Tibial artery (tissue), 4 donors: ENCODE measurements at regions not wholly inside any gene's neighbourhood (a gene's known extent, or its start where the extent isn't known, plus 50 kb on each side); places are given as distances from the start of the nearest gene placed in this dataset.

Experiments used
- DNase-seq, 2 donors: peaks; one replicate each; pipeline ENCODE4 v3.0.0-alpha.2; 2019
- H3K27ac ChIP-seq, 2 donors: fragments of 200-600 bp; sonication (generic) in 1 of 2; 1 replicate in 1 of 2; 2 replicates in 1 of 2; pipeline ENCODE4 v1.5.1; 2018 to 2019; ENCODE audit warnings: mild to moderate bottlenecking in 1 of 2
- H3K27me3 ChIP-seq, 2 donors: fragments of 200-600 bp; sonication (generic) in 1 of 2; one replicate each; pipeline versions ENCODE4 v1.5.1 to v1.6.0; 2016 to 2019
- H3K36me3 ChIP-seq, 3 donors: fragments of 200-600 bp; sonication (generic) in 2 of 3; one replicate each; pipeline ENCODE4 v1.5.1; 2016 to 2019; ENCODE audit warnings: mild to moderate bottlenecking in 2 of 3
- H3K4me1 ChIP-seq, 4 donors: fragments of 200-600 bp; sonication (generic) in 2 of 4; 1 replicate in 3 of 4; 2 replicates in 1 of 4; pipeline ENCODE4 v1.5.1; 2016 to 2019
- H3K4me3 ChIP-seq, 2 donors: fragments of 200-600 bp; sonication (generic) in 1 of 2; 1 replicate in 1 of 2; 2 replicates in 1 of 2; pipeline ENCODE4 v1.5.1; 2018 to 2019; ENCODE audit warnings: mild to moderate bottlenecking in 2 of 2
- H3K9me3 ChIP-seq, 3 donors: fragments of 200-600 bp; sonication (generic) in 1 of 3; one replicate each; pipeline ENCODE4 v1.5.1; 2016 to 2019
- CTCF ChIP-seq, 2 experiments: fragments of 200-600 bp in 1 of 2; fragments of 450-650 bp in 1 of 2; IDR thresholded peaks; one replicate each; pipeline ENCODE4 v1.5.1; 2017 to 2019; ENCODE audit warnings: antibody characterized with exemption in 2 of 2, mild to moderate bottlenecking in 1 of 2, moderate library complexity in 1 of 2
- intact Hi-C: fragments of 100-400 bp; cut with DNase I; formaldehyde crosslinking; loops from one replicate; pipeline ENCODE4 v1.15.0; 2023; ENCODE audit warnings: low total_unique reads

DNA sequence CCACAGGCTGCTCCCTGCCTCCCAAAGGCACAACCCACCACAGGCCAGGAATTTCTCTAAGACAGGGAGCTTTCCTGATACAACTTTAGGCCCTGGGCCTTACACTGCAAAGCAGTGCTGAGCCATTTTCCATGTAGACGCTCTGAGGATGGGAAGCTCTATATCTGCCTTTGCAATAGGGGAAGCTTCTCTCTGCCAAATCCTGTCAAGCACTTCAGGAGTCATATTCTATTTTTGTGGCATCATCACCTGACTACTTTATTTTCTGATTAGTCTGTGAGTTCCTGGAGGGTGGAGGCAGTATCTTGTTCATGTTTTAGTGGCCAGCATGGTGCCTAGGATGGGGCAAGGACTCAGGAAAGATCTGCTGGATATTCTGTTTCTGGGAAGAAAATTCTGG is 382.0 kb downstream of the ZNF536 start:
- no peaks in the 10 kb centered on the region for H3K36me3 ChIP-seq
- no peak for DNase-seq
- no peak overlapping the region for H3K27ac ChIP-seq
- TF ChIP-seq CTCF (IDR thresholded peaks at IDR 0.05): no peak
- intact Hi-C loops: no loop called here
- no peaks in the 10 kb centered on the region for H3K4me1 ChIP-seq
- H3K27me3 ChIP-seq: no peaks in the 10 kb centered on the region
- H3K4me3 ChIP-seq: no peak overlapping the region
- H3K9me3 ChIP-seq: peaks cover 0 to 10% (median 0%) of the 10 kb centered on the region in 3 donors

DNA sequence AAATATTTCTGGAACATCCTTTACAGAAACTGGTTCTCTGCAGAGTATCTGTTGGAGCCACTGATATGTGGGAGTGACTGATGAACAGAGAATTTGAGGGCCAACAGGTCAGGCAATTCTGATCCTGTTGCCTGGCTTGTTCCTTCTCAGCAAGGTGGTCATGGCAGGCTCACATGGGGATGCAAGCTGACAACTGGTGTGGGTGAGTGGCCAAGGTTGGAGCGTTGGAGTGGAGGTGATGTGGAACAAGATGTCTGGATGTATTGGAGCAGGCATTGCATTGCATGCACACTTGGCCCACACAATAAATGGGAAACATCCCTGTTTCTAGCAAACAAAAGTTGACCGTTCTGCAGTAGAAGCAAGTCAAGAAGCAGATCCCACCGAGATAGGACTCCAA is 380.7 kb downstream of the ZNF536 start:
- peaks cover 0 to 11% (median 0%) of the 10 kb centered on the region in 3 donors for H3K9me3 ChIP-seq
- H3K4me1 ChIP-seq: no peaks in the 10 kb centered on the region
- TF ChIP-seq CTCF (IDR thresholded peaks at IDR 0.05): no peak
- no peak overlapping the region for H3K27ac ChIP-seq
- H3K4me3 ChIP-seq: no peak overlapping the region
- no peaks in the 10 kb centered on the region for H3K36me3 ChIP-seq
- DNase-seq: no peak
- intact Hi-C loops: no loop called here
- H3K27me3 ChIP-seq: no peaks in the 10 kb centered on the region

GRCh38 chr19:30752201-30752600 is 380.0 kb downstream of the ZNF536 start:
- intact Hi-C loops: no loop called here
- peaks cover 0 to 11% (median 0%) of the 10 kb centered on the region in 3 donors for H3K9me3 ChIP-seq

GRCh38 chr19:30745476-30745985 is 373.3 kb downstream of the ZNF536 start:
- H3K36me3 ChIP-seq: no peaks in the 10 kb centered on the region
- H3K27me3 ChIP-seq: no peaks in the 10 kb centered on the region
- DNase-seq: no peak
- intact Hi-C loops: no loop called here
- H3K9me3 ChIP-seq: peaks cover 0 to 11% (median 0%) of the 10 kb centered on the region in 3 donors
- no peak overlapping the region for H3K27ac ChIP-seq
- H3K4me3 ChIP-seq: no peak overlapping the region
- no peaks in the 10 kb centered on the region for H3K4me1 ChIP-seq
- no peak for TF ChIP-seq CTCF (IDR thresholded peaks at IDR 0.05)

More at GRCh38 chr19:30752201-30752600, 380.0 kb downstream of the ZNF536 start:
- DNase-seq: no peak
- H3K27me3 ChIP-seq: no peaks in the 10 kb centered on the region
- TF ChIP-seq CTCF (IDR thresholded peaks at IDR 0.05): no peak
- H3K36me3 ChIP-seq: no peaks in the 10 kb centered on the region
- no peaks in the 10 kb centered on the region for H3K4me1 ChIP-seq
- no peak overlapping the region for H3K27ac ChIP-seq
- H3K4me3 ChIP-seq: no peak overlapping the region

GRCh38 chr19:30744741-30745475 is 372.7 kb downstream of the ZNF536 start:
- peaks cover 0 to 7% (median 0%) of the 10 kb centered on the region in 3 donors for H3K9me3 ChIP-seq
- no peaks in the 10 kb centered on the region for H3K4me1 ChIP-seq
- H3K27ac ChIP-seq: no peak overlapping the region
- intact Hi-C loops: no loop called here
- H3K27me3 ChIP-seq: no peaks in the 10 kb centered on the region
- TF ChIP-seq CTCF (IDR thresholded peaks at IDR 0.05): no peak
- no peaks in the 10 kb centered on the region for H3K36me3 ChIP-seq
- DNase-seq: no peak
- H3K4me3 ChIP-seq: no peak overlapping the region
